ENCODE measurements at regions not wholly inside any gene's neighbourhood (a gene's known extent, or its start where the extent isn't known, plus 50 kb on each side); places are given as distances from the start of the nearest gene placed in this dataset.

- DNase-seq: no peak
These were observed 78.3 kb upstream of the FOXF1 start for GRCh38 chr16:86432048-86432447.

- no peak for DNase-seq
These were observed 77.6 kb upstream of the FOXF1 start for GRCh38 chr16:86432691-86433090.

- no peak for DNase-seq
These were observed 73.7 kb upstream of the FOXF1 start for GRCh38 chr16:86436466-86437185.

- no peak for DNase-seq
These were observed 73.0 kb upstream of the FOXF1 start for GRCh38 chr16:86437348-86437747.

GRCh38 chr16:86442703-86443102 lies 67.6 kb upstream of the FOXF1 start:
- DNase-seq: no peak

- no peak for DNase-seq
These were observed 66.7 kb upstream of the FOXF1 start for GRCh38 chr16:86443508-86444147.

- no peak for DNase-seq
These were observed 66.1 kb upstream of the FOXF1 start for GRCh38 chr16:86444261-86444660.

GRCh38 chr16:86444661-86445060 lies 65.7 kb upstream of the FOXF1 start:
- DNase-seq: no peak

GRCh38 chr16:86446279-86446678 lies 64.0 kb upstream of the FOXF1 start:
- DNase-seq: no peak

GRCh38 chr16:86447228-86447627 lies 63.1 kb upstream of the FOXF1 start:
- no peak for DNase-seq

- no peak for DNase-seq
These were observed 61.9 kb upstream of the FOXF1 start for GRCh38 chr16:86448306-86448890.

- no peak for DNase-seq
These were observed 60.8 kb upstream of the FOXF1 start for GRCh38 chr16:86449446-86450095.

GRCh38 chr16:86450691-86451090 lies 59.6 kb upstream of the FOXF1 start:
- DNase-seq: no peak

GRCh38 chr16:86452451-86452850 lies 57.9 kb upstream of the FOXF1 start:
- no peak for DNase-seq

- no peak for DNase-seq
These were observed 55.2 kb upstream of the FOXF1 start for GRCh38 chr16:86455116-86455515.

- DNase-seq: no peak
These were observed 54.7 kb upstream of the FOXF1 start for GRCh38 chr16:86455640-86456039.

- no peak for DNase-seq
These were observed 52.7 kb upstream of the FOXF1 start for GRCh38 chr16:86457501-86458148.

GRCh38 chr16:86458149-86458777 lies 52.1 kb upstream of the FOXF1 start:
- DNase-seq: no peak

GRCh38 chr16:86459266-86459665 lies 51.1 kb upstream of the FOXF1 start:
- no peak for DNase-seq

Data from NCI-H1105 (cell line).